ENCODE measurements at regions not wholly inside any gene's neighbourhood (a gene's known extent, or its start where the extent isn't known, plus 50 kb on each side); places are given as distances from the start of the nearest gene placed in this dataset.
A peak's percentile ranks its signal among the peaks of the same experiment; 100 is the strongest.

- no peak for DNase-seq
Observed at GRCh38 chr10:4059471-4060138, 274.6 kb upstream of the KLF6 start.

GRCh38 chr10:4058514-4059029 is 273.6 kb upstream of the KLF6 start:
- DNase-seq: no peak

GRCh38 chr10:4057725-4058513 is 272.9 kb upstream of the KLF6 start:
- no peak for DNase-seq

- DNase-seq: no peak
Observed at GRCh38 chr10:4057021-4057420, 272.0 kb upstream of the KLF6 start.

- DNase-seq: no peak
Observed at GRCh38 chr10:4054656-4055435, 269.8 kb upstream of the KLF6 start.

- no peak for DNase-seq
Observed at GRCh38 chr10:4053940-4054339, 268.9 kb upstream of the KLF6 start.

GRCh38 chr10:4051641-4052151 is 266.7 kb upstream of the KLF6 start:
- DNase-seq: no peak

- DNase-seq: no peak
Observed at GRCh38 chr10:4051011-4051640, 266.1 kb upstream of the KLF6 start.

- DNase-seq: no peak
Observed at GRCh38 chr10:4050061-4050460, 265.1 kb upstream of the KLF6 start.

- no peak for DNase-seq
Observed at GRCh38 chr10:4049348-4049747, 264.3 kb upstream of the KLF6 start.

GRCh38 chr10:4048236-4048864 is 263.3 kb upstream of the KLF6 start:
- DNase-seq: no peak

- DNase-seq: no peak
Observed at GRCh38 chr10:4046712-4047354, 261.8 kb upstream of the KLF6 start.

GRCh38 chr10:4046030-4046429 is 261.0 kb upstream of the KLF6 start:
- DNase-seq: no peak

- DNase-seq: no peak
Observed at GRCh38 chr10:4043897-4044665, 259.1 kb upstream of the KLF6 start.

- DNase-seq: no peak
Observed at GRCh38 chr10:4041635-4042034, 256.6 kb upstream of the KLF6 start.

- DNase-seq: no peak
Observed at GRCh38 chr10:4038000-4038399, 253.0 kb upstream of the KLF6 start.

GRCh38 chr10:4035599-4035945 is 250.6 kb upstream of the KLF6 start:
- DNase-seq: no peak

GRCh38 chr10:4034907-4035598 is 250.0 kb upstream of the KLF6 start:
- DNase-seq: peak; percentile 35

- DNase-seq: peak; percentile 30
Observed at GRCh38 chr10:4033341-4033896, 248.4 kb upstream of the KLF6 start.

GRCh38 chr10:4029866-4030265 is 244.9 kb upstream of the KLF6 start:
- DNase-seq: no peak

Measured in stimulated activated CD4-positive, alpha-beta T cell treated with anti-CD3 and anti-CD28 coated beads, Interleukin-15, amount 100 ng/mL, for 24 hours (primary cell).